ENCODE measurements at regions not wholly inside any gene's neighbourhood (a gene's known extent, or its start where the extent isn't known, plus 50 kb on each side); places are given as distances from the start of the nearest gene placed in this dataset.

DNA sequence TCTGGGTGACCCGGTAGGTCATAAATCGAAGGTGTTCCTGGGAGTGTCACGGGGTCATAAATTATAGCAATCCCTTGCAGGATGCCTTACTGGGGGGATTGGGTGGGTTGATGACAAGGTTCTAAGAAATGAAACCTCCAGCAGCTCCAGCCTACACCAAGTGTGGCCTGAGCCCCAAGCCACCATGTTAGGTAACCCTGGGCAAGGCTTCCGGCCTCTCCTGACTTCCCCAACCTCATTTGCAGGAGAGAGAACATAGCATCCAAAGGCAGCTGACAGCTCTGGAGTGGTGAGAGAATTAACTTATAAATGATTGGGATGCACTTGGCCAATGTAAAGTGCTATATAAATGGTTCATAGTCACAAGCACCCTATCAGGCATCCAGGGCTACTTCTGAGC lies 52.8 kb upstream of the TMEM273 start:
- WGBS (ENCODE audit: insufficient coverage), result 70% methylated on average over 4 of the region's 4 CpGs
- no peak for ATAC-seq (ENCODE audit: low read depth)

More for the DNA sequence above, 52.8 kb upstream of the TMEM273 start:
- ChIA-PET CTCF (interaction anchor here (2.2 kb wide), 1 partner anchor 9 kb away, joined by 6 read pairs; no protein-coding TSS in a partner anchor), POLR2A (no interaction called here)
- no peak overlapping the region for H3K27ac ChIP-seq (ENCODE audit: low read length in 2 of 2)
- H3K27ac Mint-ChIP-seq, result no peak overlapping the region
- H4K20me1 ChIP-seq (ENCODE audit: control insufficient read depth, insufficient read depth, low read length, poor library complexity, severe bottlenecking), result no peaks in the 10 kb centered on the region
- H3K4me1 Mint-ChIP-seq, result peaks cover 17% of the 10 kb centered on the region
- intact Hi-C loops (cut with micrococcal nuclease), result no loop called here
- peaks cover 14 to 15% of the 10 kb centered on the region in 2 donors for H3K4me1 ChIP-seq (ENCODE audit: control insufficient read depth in 2 of 2, insufficient read depth in 2 of 2, low read length in 2 of 2)
- no peak overlapping the region for H3K4me2 ChIP-seq (replicated peaks; ENCODE audit: low read depth, low read length, poor library complexity, severe bottlenecking)
- no peak for TF ChIP-seq EZH2 (IDR thresholded peaks at IDR 0.05; ENCODE audit: borderline replicate concordance, insufficient read depth, low read depth, low read length, poor library complexity, severe bottlenecking)
- TF ChIP-seq, protein P1, sequence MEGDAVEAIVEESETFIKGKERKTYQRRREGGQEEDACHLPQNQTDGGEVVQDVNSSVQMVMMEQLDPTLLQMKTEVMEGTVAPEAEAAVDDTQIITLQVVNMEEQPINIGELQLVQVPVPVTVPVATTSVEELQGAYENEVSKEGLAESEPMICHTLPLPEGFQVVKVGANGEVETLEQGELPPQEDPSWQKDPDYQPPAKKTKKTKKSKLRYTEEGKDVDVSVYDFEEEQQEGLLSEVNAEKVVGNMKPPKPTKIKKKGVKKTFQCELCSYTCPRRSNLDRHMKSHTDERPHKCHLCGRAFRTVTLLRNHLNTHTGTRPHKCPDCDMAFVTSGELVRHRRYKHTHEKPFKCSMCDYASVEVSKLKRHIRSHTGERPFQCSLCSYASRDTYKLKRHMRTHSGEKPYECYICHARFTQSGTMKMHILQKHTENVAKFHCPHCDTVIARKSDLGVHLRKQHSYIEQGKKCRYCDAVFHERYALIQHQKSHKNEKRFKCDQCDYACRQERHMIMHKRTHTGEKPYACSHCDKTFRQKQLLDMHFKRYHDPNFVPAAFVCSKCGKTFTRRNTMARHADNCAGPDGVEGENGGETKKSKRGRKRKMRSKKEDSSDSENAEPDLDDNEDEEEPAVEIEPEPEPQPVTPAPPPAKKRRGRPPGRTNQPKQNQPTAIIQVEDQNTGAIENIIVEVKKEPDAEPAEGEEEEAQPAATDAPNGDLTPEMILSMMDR (IDR thresholded peaks at IDR 0.05), result no peak
- no peak overlapping the region for H3K4me3 ChIP-seq (ENCODE audit: control extremely low read depth in 1 of 5, extremely low read depth in 1 of 5, insufficient read depth in 1 of 5, low read depth in 2 of 5, low read length in 4 of 5)
- peaks cover 2% of the 10 kb centered on the region for H3K27me3 Mint-ChIP-seq
- H3K9ac ChIP-seq (ENCODE audit: low read length), result no peak overlapping the region
- no peaks in the 10 kb centered on the region for H3K27me3 ChIP-seq (replicated peaks in 1 of 4; ENCODE audit: control extremely low read depth in 1 of 4, control insufficient read depth in 3 of 4, insufficient read depth in 4 of 4, low read length in 3 of 4)
- H3K4me3 Mint-ChIP-seq, result no peak overlapping the region
- no peak for DNase-seq
- H3K9me3 ChIP-seq (ENCODE audit: control extremely low read depth in 1 of 3, control insufficient read depth in 2 of 3, insufficient read depth in 1 of 3, low read length in 2 of 3), result no peaks in the 10 kb centered on the region
- H2AFZ ChIP-seq (ENCODE audit: insufficient read depth, low read depth, low read length, poor library complexity, severe bottlenecking), result no peak overlapping the region
- H3K79me2 ChIP-seq (ENCODE audit: control insufficient read depth, insufficient read depth, low read length), result no peaks in the 10 kb centered on the region
- no peaks in the 10 kb centered on the region for H3K9me3 Mint-ChIP-seq (ENCODE audit: insufficient read depth)
- H3K36me3 ChIP-seq (replicated peaks in 1 of 2; ENCODE audit: control extremely low read depth in 1 of 2, control insufficient read depth in 1 of 2, extremely low read depth in 1 of 2, insufficient read depth in 2 of 2, low read length in 1 of 2), result no peaks in the 10 kb centered on the region

Measured in B cell (primary cell).